ENCODE measurements at regions not wholly inside any gene's neighbourhood (a gene's known extent, or its start where the extent isn't known, plus 50 kb on each side); places are given as distances from the start of the nearest gene placed in this dataset.
"Not testable (repeated sequence)": the region's sequence is repeated elsewhere in the genome, so short reads cannot be mapped to it uniquely, and the experiment has no call there.

- H3K27ac ChIP-seq (ENCODE audit: low read depth, low read length) = no peak overlapping the region
- no peak overlapping the region for H2AFZ ChIP-seq (ENCODE audit: low read depth, low read length, severe bottlenecking)
- H4K20me1 ChIP-seq (ENCODE audit: low read depth, low read length) = no peaks in the 10 kb centered on the region
- no peaks in the 10 kb centered on the region for H3K9me2 ChIP-seq (replicated peaks; ENCODE audit: insufficient read depth, low read length)
- no peak overlapping the region for H3K4me2 ChIP-seq (ENCODE audit: low read depth, low read length, poor library complexity, severe bottlenecking)
- no peak overlapping the region for H3K9ac ChIP-seq (ENCODE audit: low read length)
- no peak overlapping the region for H3K4me3 ChIP-seq (ENCODE audit: insufficient read depth, low read length, poor library complexity, severe bottlenecking)
- no peaks in the 10 kb centered on the region for H3K36me3 ChIP-seq (ENCODE audit: low read length)
- no peaks in the 10 kb centered on the region for H3F3A ChIP-seq (ENCODE audit: insufficient read depth)
- no peaks in the 10 kb centered on the region for H3K27me3 ChIP-seq (ENCODE audit: low read length)
- H3K9me3 ChIP-seq (ENCODE audit: insufficient read depth, low read length) = no peaks in the 10 kb centered on the region
- no peak for TF ChIP-seq EZH2phosphoT487 (conservative IDR thresholded peaks at IDR 0.05; ENCODE audit: low read length)
- TF ChIP-seq, protein P1, sequence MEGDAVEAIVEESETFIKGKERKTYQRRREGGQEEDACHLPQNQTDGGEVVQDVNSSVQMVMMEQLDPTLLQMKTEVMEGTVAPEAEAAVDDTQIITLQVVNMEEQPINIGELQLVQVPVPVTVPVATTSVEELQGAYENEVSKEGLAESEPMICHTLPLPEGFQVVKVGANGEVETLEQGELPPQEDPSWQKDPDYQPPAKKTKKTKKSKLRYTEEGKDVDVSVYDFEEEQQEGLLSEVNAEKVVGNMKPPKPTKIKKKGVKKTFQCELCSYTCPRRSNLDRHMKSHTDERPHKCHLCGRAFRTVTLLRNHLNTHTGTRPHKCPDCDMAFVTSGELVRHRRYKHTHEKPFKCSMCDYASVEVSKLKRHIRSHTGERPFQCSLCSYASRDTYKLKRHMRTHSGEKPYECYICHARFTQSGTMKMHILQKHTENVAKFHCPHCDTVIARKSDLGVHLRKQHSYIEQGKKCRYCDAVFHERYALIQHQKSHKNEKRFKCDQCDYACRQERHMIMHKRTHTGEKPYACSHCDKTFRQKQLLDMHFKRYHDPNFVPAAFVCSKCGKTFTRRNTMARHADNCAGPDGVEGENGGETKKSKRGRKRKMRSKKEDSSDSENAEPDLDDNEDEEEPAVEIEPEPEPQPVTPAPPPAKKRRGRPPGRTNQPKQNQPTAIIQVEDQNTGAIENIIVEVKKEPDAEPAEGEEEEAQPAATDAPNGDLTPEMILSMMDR (IDR thresholded peaks at IDR 0.05; ENCODE audit: insufficient read depth, low read length, poor library complexity, severe bottlenecking) = no peak
- no peaks in the 10 kb centered on the region for H3K79me2 ChIP-seq (ENCODE audit: insufficient read depth, low read length)
These were observed 457.5 kb downstream of the FGF13 start for GRCh38 chrX:138254001-138254400.

DNA sequence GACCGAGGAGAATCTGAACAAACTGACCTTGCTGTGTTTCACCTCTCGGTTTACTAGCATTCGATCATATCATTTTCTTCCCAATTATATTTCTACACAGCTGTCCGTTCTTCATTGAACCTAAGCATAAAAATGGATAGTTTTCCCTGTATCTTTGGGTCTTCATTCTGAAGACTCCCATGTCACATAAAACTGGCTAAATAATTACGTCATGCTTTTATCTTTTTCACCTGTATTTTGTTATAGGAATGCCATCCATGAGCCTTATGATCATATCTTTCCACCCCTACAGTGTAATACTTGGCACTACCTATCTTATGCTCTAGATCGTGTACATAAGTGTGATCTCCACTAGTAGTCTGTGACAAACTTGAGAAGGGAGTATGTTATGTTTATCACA lies 456.1 kb downstream of the FGF13 start:
- H4K20me1 ChIP-seq (ENCODE audit: low read depth, low read length) = no peaks in the 10 kb centered on the region
- no peak for TF ChIP-seq EZH2phosphoT487 (conservative IDR thresholded peaks at IDR 0.05; ENCODE audit: low read length)
- TF ChIP-seq, protein P1 (IDR thresholded peaks at IDR 0.05; ENCODE audit: insufficient read depth, low read length, poor library complexity, severe bottlenecking) = no peak
- no peaks in the 10 kb centered on the region for H3K27me3 ChIP-seq (ENCODE audit: low read length)
- H2AFZ ChIP-seq (ENCODE audit: low read depth, low read length, severe bottlenecking) = no peak overlapping the region
- no peaks in the 10 kb centered on the region for H3K9me3 ChIP-seq (ENCODE audit: insufficient read depth, low read length)
- no peaks in the 10 kb centered on the region for H3K79me2 ChIP-seq (ENCODE audit: insufficient read depth, low read length)
- H3K27ac ChIP-seq (ENCODE audit: low read depth, low read length) = no peak overlapping the region
- no peaks in the 10 kb centered on the region for H3K9me2 ChIP-seq (replicated peaks; ENCODE audit: insufficient read depth, low read length)
- H3F3A ChIP-seq (ENCODE audit: insufficient read depth) = no peaks in the 10 kb centered on the region
- H3K4me3 ChIP-seq (ENCODE audit: insufficient read depth, low read length, poor library complexity, severe bottlenecking) = no peak overlapping the region
- no peak overlapping the region for H3K9ac ChIP-seq (ENCODE audit: low read length)
- no peaks in the 10 kb centered on the region for H3K36me3 ChIP-seq (ENCODE audit: low read length)
- no peak overlapping the region for H3K4me2 ChIP-seq (ENCODE audit: low read depth, low read length, poor library complexity, severe bottlenecking)

- H3K79me2 ChIP-seq (ENCODE audit: insufficient read depth, low read length); H3K4me2 ChIP-seq (ENCODE audit: low read depth, low read length, poor library complexity, severe bottlenecking); H3K27ac ChIP-seq (ENCODE audit: low read depth, low read length); H3K9ac ChIP-seq (ENCODE audit: low read length); H3K4me3 ChIP-seq (ENCODE audit: insufficient read depth, low read length, poor library complexity, severe bottlenecking); H4K20me1 ChIP-seq (ENCODE audit: low read depth, low read length); H3K27me3 ChIP-seq (ENCODE audit: low read length); H3F3A ChIP-seq (ENCODE audit: insufficient read depth); H2AFZ ChIP-seq (ENCODE audit: low read depth, low read length, severe bottlenecking); H3K9me2 ChIP-seq (replicated peaks; ENCODE audit: insufficient read depth, low read length); H3K9me3 ChIP-seq (ENCODE audit: insufficient read depth, low read length); H3K36me3 ChIP-seq (ENCODE audit: low read length): not testable (repeated sequence)
These were observed 447.4 kb downstream of the FGF13 start for GRCh38 chrX:138264095-138264494.

DNA sequence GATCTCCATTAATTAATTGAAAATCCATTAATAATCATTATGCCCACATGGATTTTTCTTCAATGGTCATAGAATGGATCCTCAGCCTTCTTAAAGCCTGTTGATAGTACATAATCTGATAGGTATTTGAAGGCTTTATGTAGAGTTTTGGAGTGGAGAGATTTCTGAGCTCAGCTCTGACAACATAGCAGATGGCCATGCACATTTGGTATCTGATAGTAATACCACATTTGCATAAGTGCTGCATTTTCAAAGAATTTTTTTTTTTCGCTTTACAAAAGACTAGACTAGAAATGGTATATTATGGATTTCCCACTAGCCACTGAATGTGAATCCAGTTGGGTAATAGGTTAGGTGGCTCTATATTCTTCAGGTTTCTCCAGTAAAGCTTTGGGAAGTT lies 440.6 kb downstream of the FGF13 start:
- no peak overlapping the region for H3K9ac ChIP-seq (ENCODE audit: low read length)

GRCh38 chrX:138282598-138283150 lies 428.8 kb downstream of the FGF13 start:
- H2AFZ ChIP-seq (ENCODE audit: low read depth, low read length, severe bottlenecking); H3K27ac ChIP-seq (ENCODE audit: low read depth, low read length); H3K9me2 ChIP-seq (replicated peaks; ENCODE audit: insufficient read depth, low read length); H4K20me1 ChIP-seq (ENCODE audit: low read depth, low read length); H3K9me3 ChIP-seq (ENCODE audit: insufficient read depth, low read length); H3K4me2 ChIP-seq (ENCODE audit: low read depth, low read length, poor library complexity, severe bottlenecking); H3K79me2 ChIP-seq (ENCODE audit: insufficient read depth, low read length); H3K4me3 ChIP-seq (ENCODE audit: insufficient read depth, low read length, poor library complexity, severe bottlenecking); H3K36me3 ChIP-seq (ENCODE audit: low read length); H3K9ac ChIP-seq (ENCODE audit: low read length); H3K27me3 ChIP-seq (ENCODE audit: low read length); H3F3A ChIP-seq (ENCODE audit: insufficient read depth): not testable (repeated sequence)

More for the DNA sequence above, 440.6 kb downstream of the FGF13 start:
- H2AFZ ChIP-seq (ENCODE audit: low read depth, low read length, severe bottlenecking) = no peak overlapping the region
- no peaks in the 10 kb centered on the region for H3K36me3 ChIP-seq (ENCODE audit: low read length)
- no peak overlapping the region for H3K4me2 ChIP-seq (ENCODE audit: low read depth, low read length, poor library complexity, severe bottlenecking)
- H3K9me3 ChIP-seq (ENCODE audit: insufficient read depth, low read length) = no peaks in the 10 kb centered on the region
- no peaks in the 10 kb centered on the region for H3K9me2 ChIP-seq (replicated peaks; ENCODE audit: insufficient read depth, low read length)
- no peaks in the 10 kb centered on the region for H3K27me3 ChIP-seq (ENCODE audit: low read length)
- H3K27ac ChIP-seq (ENCODE audit: low read depth, low read length) = no peak overlapping the region
- no peaks in the 10 kb centered on the region for H3F3A ChIP-seq (ENCODE audit: insufficient read depth)
- H3K79me2 ChIP-seq (ENCODE audit: insufficient read depth, low read length) = no peaks in the 10 kb centered on the region
- TF ChIP-seq, protein P1 (IDR thresholded peaks at IDR 0.05; ENCODE audit: insufficient read depth, low read length, poor library complexity, severe bottlenecking) = no peak
- TF ChIP-seq EZH2phosphoT487 (conservative IDR thresholded peaks at IDR 0.05; ENCODE audit: low read length) = no peak
- no peaks in the 10 kb centered on the region for H4K20me1 ChIP-seq (ENCODE audit: low read depth, low read length)
- no peak overlapping the region for H3K4me3 ChIP-seq (ENCODE audit: insufficient read depth, low read length, poor library complexity, severe bottlenecking)
